NCI-H510A (cell line): ENCODE measurements at regions not wholly inside any gene's neighbourhood (a gene's known extent, or its start where the extent isn't known, plus 50 kb on each side); places are given as distances from the start of the nearest gene placed in this dataset.
A peak's percentile ranks its signal among the peaks of the same experiment; 100 is the strongest.

ENCODE experiments used
- DNase-seq: peaks from one replicate; lab custom pipeline; 2025; lab: John Stamatoyannopoulos, UW

DNA sequence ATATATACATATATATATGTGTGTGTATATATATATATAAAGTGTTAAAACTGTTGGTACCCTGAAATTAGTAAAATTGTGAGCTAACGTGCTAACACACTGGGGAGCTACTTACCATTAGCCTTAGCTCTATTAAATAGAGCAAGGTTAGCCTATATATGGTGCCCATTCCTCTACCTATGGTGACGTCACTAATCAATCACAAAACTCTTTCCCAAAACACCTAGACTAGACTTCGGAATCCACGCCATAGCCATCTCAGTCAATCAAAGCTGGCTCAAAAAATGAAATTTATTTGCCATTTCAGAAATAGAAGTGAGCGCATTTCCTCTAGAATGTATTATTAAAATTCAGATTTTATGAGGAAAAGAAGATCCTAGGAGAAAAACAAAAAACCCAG lies 229.0 kb upstream of the TENM3 start:
- DNase-seq, result no peak

DNA sequence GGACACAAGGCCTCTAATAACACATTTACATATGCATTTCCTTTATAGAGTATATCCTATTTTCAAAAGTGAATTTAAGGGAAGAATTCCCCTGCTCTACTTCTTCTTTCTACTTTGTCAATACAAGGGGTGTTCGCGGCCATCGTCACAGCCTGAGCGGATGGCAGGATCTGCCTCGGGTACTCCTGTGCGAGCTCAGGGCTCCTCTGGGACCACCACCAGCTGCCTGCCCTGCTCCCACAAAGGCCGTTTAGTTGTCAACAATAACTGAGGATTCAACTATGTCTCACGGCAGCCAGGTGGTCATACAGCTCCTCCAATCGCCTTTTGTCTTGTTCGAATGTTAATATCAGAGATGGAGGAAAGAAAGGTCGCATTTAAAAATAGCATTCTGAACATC lies 228.2 kb upstream of the TENM3 start:
- DNase-seq, result no peak

DNA sequence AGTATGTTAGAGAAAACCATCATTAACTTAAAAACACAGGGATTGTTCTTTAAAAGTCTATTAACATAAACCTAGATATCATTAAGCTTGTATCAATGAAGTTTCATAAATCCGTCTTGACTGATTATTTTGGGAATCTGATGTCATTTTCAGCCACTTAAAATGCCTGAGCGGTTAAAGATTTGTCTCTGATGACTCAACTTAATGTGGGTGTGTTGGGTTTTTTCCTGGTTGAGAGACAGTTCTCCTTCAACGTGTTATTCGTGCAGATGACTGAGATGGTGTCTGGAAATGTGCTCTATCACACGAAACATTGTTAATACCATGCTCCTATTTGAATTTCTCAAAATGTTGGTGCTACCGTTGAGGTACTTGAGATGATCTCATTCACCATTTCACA lies 227.3 kb upstream of the TENM3 start:
- DNase-seq, result no peak

DNA sequence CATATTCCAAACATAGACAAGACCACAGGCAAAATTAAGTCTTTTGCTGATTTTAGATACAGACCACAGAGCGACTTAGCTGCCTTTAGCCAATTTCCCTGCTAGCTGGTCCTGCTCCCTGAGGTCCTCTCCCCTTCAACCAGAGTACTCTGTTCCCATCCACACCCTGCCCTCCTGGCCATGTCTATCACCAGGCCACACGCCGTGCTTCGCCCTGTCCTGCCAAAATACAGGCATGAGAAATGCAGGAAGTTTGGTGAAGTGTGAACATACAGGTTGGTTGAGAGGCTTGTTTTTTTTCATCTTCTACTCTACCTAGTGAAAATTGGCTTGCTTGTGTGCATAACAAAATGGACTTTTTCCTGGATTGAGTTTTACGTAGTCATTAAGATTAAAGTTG lies 226.2 kb upstream of the TENM3 start:
- no peak for DNase-seq

GRCh38 chr4:182018691-182019090 lies 224.5 kb upstream of the TENM3 start:
- DNase-seq, result no peak

DNA sequence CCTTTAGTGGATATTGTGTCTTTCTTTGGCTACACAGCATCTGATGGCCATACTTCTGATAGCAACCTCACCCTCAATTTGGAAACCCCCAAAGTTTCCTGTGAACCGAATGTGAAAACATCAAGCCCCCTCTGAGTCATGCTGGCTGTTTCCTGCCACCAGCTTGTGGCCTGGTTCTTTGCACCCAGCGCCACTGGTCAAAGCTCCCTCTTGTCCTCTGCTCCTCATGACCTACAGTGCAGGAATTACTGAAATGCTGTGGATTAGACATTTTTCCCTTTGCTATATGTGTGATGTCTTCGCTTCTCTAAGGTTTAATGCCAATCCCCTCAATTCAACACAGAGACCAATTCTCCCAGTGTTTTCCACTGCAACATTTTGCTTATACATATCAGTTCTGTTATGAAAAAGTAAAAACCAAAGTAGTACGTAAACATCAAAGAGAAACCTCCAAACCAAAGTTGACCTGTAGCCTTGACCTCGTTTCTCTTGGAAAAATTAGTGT lies 224.0 kb upstream of the TENM3 start:
- DNase-seq, result no peak

DNA sequence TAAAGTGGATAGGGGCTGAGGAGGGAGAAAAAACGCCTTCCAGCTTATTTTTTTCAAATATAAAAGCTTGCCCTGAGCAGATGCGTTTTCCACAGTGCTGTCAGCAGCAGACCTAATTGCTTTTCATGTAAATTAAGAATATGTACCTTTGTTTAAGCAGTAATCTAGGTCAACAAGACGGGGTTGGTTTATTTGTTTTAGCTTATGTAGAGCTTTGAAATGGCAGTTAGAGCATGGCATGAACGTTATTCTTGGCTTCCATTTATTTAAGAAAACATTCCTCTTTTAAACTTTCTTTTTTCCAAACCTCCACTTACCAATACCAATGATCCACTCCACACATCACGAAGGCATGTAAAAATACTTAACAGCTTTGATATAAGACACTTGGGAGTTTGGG lies 220.3 kb upstream of the TENM3 start:
- DNase-seq, result peak; percentile 35

DNA sequence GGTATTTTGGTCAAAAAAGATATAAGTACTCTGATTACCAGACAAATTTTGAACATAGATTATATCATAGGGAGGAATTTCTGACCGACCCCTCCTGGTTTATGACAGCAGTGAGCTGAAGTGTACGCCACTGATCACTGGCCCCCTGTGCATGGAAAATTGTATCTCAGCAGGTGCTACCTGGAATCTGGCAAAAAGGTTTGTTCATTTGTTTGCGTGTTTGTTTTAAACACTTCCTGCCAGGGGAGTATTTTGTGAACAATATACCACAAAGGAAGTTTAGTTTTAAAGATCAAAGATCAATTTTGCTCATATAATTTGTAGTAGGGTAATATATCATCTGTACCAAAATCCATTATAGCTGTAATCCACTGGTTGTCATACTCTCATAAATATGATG lies 219.7 kb upstream of the TENM3 start:
- peak; percentile 2 for DNase-seq

DNA sequence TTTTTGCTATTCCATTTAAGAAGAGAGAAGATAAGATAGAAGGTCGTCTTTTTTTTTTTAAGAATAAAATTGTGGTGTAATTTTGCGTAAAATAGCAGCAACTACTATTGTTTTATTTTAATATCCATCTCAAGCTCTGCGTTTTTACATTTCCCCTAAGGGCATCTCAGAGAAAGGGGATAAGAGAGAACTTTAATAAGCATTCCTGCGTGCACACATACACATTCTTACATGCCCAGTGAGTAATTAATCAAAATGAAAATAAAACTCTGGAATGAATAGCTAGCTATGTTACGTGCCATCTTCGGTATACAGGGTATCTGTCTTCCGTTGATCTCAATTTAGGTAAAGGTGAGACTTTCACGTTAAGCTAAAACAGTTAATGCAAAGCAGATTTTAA lies 200.3 kb upstream of the TENM3 start:
- no peak for DNase-seq

DNA sequence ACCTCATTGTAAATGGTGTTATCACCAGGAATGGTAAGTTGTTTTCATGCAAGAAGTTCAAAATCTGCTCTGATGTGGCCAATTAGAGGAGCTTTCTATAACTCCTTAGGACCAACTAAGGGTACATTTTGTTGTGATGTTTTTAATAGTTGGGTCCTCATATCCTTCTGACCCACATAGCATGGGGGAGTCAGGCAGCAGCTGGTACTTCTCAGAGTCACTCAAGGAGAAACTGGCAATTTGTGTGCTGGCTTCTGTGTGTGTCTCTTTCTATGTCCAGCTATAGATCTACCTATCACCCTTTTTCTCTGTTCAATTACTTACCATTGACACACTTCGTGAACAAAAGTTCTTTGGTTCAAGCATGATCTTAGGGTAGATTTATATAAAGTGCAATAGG lies 194.3 kb upstream of the TENM3 start:
- DNase-seq, result no peak

- no peak for DNase-seq
Measured at GRCh38 chr4:182056866-182057265, 186.3 kb upstream of the TENM3 start.

DNA sequence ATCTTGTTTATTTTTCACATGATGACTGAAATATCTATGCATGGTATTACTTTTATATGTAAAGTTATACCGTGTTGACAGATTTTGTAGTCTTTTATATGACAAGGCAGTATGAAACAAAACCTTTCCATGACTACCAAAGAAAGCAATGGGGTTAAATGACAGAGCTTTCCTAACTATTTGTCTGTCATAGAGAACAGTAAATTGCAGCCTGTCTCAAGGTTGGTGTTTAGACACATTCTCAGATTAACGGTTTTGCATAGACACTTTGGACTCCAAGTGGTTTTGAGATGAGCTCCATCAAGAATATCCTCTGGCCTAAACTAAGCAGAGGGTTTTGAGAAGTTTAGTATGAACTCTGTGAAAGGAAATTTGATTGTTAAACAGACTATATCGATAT lies 180.7 kb upstream of the TENM3 start:
- no peak for DNase-seq

DNA sequence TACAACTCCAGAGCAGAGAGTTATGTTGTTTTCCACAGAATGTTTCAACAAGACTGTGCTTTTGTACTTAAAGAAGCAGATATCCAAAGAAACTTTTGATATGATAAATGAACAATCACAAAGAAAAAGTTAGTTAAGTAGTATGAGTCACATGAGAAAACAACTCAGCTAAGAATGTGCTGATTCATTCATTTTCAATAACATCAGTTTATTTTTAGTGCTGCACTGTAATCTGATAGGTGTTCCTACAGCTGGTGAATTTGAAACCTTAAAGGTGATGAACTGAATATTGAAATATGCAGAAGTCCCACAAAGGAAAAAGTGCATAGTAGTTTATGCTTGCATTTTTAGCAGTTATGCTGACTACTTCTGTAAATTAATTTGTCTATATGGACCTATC lies 180.3 kb upstream of the TENM3 start:
- DNase-seq, result no peak

DNA sequence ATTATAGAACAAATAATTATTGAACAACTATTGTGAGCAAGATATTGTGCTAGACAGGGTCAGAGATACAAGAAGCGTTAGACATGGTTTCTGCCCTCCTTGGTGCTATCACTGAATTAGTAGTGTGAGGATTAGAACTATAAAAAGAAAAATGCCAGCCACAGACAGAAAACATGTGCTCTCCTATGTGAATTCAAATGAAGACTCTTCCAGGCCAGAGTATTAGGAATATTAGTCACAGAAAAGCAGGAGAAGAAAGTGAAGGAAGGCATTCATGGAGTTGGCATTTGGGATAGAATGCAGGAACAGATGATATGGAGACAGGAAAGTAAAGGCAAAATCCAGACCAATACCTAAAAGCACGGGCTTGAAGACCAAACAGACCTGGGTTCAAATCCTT lies 179.6 kb upstream of the TENM3 start:
- DNase-seq, result no peak

DNA sequence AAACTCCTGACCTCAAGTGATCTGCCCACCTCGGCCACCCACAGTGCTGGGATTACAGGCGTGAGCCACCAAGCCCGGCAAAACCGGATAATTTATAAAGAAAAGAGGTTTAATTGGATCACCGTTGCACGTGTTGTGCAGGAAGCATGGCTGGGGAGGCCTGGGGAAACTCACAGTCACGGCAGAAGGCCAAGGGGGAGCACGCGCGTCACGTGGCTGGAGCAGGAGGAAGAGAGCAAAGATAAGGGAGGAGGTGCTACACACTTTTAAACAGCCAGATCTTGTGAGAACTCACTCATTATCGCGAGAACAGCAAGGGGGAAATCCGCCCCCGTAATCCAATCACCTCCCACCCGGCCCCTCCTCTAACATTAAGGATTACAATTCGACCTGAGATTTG lies 177.9 kb upstream of the TENM3 start:
- DNase-seq, result no peak

- no peak for DNase-seq
Measured at GRCh38 chr4:182066037-182066436, 177.2 kb upstream of the TENM3 start.

- no peak for DNase-seq
Measured at GRCh38 chr4:182067828-182068227, 175.4 kb upstream of the TENM3 start.

- no peak for DNase-seq
Measured at GRCh38 chr4:182068920-182069319, 174.3 kb upstream of the TENM3 start.

DNA sequence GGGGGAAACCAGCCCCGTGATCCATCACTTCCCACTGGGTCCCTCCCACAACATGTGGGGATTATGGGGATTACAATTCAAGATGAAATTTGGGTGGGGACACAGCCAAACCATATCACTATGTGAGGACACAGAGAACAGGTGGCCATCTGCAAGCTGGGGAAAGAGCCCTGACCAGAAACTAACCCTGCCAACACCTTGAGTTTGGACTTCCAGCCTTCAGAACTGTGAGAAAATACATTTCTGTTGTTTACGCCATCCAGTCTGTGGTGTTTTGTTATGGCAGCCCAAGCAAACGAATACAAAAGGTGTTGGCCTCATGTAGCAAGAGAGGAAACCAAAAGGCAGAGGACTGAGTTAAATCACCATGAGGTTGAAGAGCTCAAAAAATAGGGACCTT lies 169.9 kb upstream of the TENM3 start:
- no peak for DNase-seq

- no peak for DNase-seq
Measured at GRCh38 chr4:182074139-182074538, 169.1 kb upstream of the TENM3 start.

- no peak for DNase-seq
Measured at GRCh38 chr4:182074810-182075209, 168.4 kb upstream of the TENM3 start.

DNA sequence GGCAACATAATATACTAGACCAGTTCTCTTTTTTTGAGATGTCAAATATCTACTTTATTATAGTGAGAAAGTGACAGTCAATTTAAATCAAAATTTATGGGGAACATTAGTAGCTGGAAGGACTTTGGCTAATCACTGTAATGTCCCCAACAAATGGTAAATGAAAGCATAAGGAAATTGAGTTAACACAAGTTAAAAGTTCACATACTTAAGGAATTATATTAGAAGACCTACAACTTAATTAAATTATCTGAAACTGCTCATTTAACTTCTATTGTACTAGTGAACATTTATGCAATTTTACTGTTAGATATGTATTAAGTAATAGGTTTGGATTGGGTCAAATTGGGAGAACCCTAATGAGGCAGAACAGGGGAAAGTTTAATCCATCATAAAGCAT lies 160.3 kb upstream of the TENM3 start:
- no peak for DNase-seq

- no peak for DNase-seq
Measured at GRCh38 chr4:182083671-182084410, 159.4 kb upstream of the TENM3 start.

DNA sequence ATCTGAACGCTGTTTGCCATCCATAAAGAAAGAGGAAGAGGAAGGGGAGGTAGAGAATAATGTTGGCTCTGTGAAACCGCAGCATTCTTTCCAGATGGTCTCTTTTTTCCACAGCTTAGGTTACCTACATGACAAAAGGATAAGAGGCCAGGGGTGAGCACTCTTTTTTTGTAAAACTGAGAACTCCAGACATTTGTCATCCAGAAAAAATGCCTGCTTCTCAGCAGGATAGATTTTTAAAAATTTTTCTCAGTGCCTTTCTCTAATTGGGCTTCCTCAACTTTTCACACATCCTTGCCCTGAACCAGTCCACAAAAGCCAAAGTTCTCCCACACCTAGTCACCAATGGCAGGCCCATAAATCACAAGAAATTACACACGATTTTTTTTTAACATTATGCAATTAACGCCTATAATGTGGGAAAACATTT lies 158.1 kb upstream of the TENM3 start:
- DNase-seq, result no peak
